HL-60 (cell line): ENCODE measurements at regions not wholly inside any gene's neighbourhood (a gene's known extent, or its start where the extent isn't known, plus 50 kb on each side); places are given as distances from the start of the nearest gene placed in this dataset.

Source experiments
- DNase-seq, 2 experiments: peaks; one replicate each; pipeline ENCODE4 v3.0.0-alpha.2; 2010 to 2020; ENCODE audit warnings: low read depth in 1 of 2, low spot score in 1 of 2
- H3K27ac ChIP-seq: fragments of 250-450 bp; sonication (Bioruptor Pico); replicated peaks from 2 replicates; pipeline ENCODE4 v1.5.1; 2020; ENCODE audit warnings: mild to moderate bottlenecking, moderate library complexity
- H3K27me3 ChIP-seq: fragments of 250-450 bp; sonication (Bioruptor Pico); 2 replicates; pipeline ENCODE4 v1.5.1; 2021; ENCODE audit warnings: mild to moderate bottlenecking, moderate library complexity; ENCODE audit not compliant: insufficient read depth, poor library complexity, severe bottlenecking
- H3K4me3 ChIP-seq: replicated peaks from 2 replicates; pipeline ENCODE4 v1.5.1; 2011; ENCODE audit warnings: mild to moderate bottlenecking, control low read depth, low read length; ENCODE audit not compliant: insufficient read depth
- GABPA ChIP-seq: IDR thresholded peaks from 2 replicates; pipeline ENCODE4 v1.6.1; 2012; ENCODE audit warnings: low read depth
- POLR2AphosphoS5 ChIP-seq: IDR thresholded peaks from 2 replicates; pipeline ENCODE4 v1.6.1; 2012; ENCODE audit warnings: low read depth
- SPI1 ChIP-seq: IDR thresholded peaks from 2 replicates; pipeline ENCODE4 v1.6.1; 2012; ENCODE audit warnings: low read depth, mild to moderate bottlenecking, borderline replicate concordance
- TF ChIP-seq, protein P1 (sequence below): IDR thresholded peaks from 2 replicates; pipeline ENCODE4 v1.6.1; 2012; ENCODE audit warnings: low read depth; ENCODE audit not compliant: insufficient replicate concordance
- TF ChIP-seq, protein P2 (sequence below): IDR thresholded peaks from one replicate; pipeline ENCODE4 v1.5.1; 2011; ENCODE audit warnings: low read length, control low read depth, inconsistent platforms; ENCODE audit not compliant: insufficient read depth

DNA sequence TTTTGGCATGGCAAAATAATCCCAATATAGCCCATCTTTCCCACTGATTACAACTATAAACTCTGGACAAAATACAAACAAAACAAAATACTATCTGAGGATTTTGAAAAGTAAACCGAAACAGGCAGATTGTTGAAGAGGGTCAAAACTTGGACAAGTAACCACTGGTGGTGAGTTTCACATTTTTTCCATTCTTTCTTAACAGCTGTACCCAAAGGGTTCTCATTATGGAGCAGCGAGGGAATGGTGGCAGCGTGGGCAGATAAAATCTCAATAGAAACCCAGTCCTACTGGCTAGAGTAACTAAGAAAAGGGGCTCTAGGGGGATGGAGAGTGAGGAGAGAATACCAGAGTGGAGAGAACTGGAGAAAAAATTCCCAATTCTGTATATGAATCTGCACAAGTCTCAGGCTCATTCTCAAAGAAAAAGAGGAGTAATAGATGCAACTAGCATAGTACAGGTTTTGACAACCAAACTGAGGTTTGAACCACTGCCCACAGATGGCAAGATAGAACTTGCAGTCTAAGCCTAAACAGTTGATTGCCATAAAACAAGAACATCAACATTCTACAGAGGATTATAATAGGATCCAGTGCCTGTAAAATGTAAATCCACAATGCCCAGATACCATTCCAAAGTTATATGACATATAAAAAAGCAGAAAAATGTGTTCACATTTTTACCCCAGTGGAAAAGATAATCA is 284.5 kb downstream of the KCNRG start:
- TF ChIP-seq POLR2AphosphoS5 (no peak), GABPA (no peak), SPI1 (no peak)
- TF ChIP-seq, protein P1, sequence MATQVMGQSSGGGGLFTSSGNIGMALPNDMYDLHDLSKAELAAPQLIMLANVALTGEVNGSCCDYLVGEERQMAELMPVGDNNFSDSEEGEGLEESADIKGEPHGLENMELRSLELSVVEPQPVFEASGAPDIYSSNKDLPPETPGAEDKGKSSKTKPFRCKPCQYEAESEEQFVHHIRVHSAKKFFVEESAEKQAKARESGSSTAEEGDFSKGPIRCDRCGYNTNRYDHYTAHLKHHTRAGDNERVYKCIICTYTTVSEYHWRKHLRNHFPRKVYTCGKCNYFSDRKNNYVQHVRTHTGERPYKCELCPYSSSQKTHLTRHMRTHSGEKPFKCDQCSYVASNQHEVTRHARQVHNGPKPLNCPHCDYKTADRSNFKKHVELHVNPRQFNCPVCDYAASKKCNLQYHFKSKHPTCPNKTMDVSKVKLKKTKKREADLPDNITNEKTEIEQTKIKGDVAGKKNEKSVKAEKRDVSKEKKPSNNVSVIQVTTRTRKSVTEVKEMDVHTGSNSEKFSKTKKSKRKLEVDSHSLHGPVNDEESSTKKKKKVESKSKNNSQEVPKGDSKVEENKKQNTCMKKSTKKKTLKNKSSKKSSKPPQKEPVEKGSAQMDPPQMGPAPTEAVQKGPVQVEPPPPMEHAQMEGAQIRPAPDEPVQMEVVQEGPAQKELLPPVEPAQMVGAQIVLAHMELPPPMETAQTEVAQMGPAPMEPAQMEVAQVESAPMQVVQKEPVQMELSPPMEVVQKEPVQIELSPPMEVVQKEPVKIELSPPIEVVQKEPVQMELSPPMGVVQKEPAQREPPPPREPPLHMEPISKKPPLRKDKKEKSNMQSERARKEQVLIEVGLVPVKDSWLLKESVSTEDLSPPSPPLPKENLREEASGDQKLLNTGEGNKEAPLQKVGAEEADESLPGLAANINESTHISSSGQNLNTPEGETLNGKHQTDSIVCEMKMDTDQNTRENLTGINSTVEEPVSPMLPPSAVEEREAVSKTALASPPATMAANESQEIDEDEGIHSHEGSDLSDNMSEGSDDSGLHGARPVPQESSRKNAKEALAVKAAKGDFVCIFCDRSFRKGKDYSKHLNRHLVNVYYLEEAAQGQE: no peak
- TF ChIP-seq, protein P2, sequence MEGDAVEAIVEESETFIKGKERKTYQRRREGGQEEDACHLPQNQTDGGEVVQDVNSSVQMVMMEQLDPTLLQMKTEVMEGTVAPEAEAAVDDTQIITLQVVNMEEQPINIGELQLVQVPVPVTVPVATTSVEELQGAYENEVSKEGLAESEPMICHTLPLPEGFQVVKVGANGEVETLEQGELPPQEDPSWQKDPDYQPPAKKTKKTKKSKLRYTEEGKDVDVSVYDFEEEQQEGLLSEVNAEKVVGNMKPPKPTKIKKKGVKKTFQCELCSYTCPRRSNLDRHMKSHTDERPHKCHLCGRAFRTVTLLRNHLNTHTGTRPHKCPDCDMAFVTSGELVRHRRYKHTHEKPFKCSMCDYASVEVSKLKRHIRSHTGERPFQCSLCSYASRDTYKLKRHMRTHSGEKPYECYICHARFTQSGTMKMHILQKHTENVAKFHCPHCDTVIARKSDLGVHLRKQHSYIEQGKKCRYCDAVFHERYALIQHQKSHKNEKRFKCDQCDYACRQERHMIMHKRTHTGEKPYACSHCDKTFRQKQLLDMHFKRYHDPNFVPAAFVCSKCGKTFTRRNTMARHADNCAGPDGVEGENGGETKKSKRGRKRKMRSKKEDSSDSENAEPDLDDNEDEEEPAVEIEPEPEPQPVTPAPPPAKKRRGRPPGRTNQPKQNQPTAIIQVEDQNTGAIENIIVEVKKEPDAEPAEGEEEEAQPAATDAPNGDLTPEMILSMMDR: no peak
- Histone ChIP-seq H3K27me3 (no peaks in the 10 kb centered on the region), H3K4me3 (no peak overlapping the region), H3K27ac (no peak overlapping the region)
- DNase-seq: no peak

DNA sequence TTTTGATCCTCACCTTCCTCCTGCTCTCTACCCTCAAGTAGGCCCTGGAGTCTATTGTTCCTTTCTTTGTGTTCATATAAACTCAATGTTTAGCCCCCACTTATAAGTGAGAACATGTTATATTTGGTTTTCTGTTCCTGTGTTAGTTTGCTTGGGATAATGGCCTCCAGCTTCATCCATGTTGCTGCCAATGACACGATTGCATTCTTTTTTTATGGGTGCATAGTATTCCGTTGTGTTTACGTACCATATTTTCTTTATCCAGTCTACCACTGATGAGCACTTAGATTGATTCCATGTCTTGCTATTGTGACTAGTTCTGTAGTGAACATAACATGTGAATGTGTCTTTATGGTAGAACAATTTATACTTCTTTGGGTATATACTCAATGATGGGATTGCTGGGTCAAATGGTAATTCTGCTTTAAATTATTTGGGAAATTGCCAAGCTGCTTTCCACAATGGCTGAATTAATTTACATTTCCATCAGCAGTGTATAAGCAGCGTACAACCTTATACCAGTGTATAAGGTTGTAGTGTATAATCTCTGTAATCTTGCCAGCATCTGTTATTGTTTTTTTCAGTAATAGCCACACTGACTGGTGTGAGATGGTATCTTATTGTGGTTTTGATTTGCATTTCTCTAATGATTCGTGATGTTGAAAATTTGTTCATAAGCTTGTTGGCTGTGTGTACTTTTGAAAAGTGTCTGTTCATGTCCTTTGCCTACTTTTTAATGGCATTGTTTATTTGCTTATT is 288.9 kb downstream of the KCNRG start:
- DNase-seq: no peak
- no peak overlapping the region for H3K4me3 ChIP-seq
- TF ChIP-seq SPI1 (no peak), POLR2AphosphoS5 (no peak), GABPA (no peak)
- TF ChIP-seq, protein P1: no peak
- TF ChIP-seq, protein P2: no peak
- no peaks in the 10 kb centered on the region for H3K27me3 ChIP-seq
- no peak overlapping the region for H3K27ac ChIP-seq

DNA sequence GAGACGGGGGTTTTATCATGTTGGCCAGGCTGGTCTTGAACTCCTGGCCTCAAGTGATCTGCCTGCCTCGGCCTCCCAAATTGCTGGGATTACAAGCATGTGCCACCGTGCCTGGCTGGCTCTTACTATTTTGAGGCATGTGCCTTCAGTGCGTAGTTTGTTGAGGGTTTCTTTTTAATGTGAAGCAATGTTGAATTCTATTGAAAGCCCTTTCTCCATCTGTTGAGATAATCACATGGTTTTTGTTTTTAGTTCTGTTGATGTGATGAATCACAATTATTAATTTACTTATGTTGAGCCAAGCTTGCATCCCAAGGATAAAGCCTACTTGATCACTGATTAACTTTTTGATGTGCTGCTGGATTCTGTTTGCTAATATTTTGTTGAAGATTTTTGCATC is 290.9 kb downstream of the KCNRG start:
- H3K27me3 ChIP-seq: no peaks in the 10 kb centered on the region

More for the DNA sequence above, 290.9 kb downstream of the KCNRG start:
- no peak overlapping the region for H3K27ac ChIP-seq
- H3K4me3 ChIP-seq: no peak overlapping the region
- no peak for DNase-seq
- TF ChIP-seq SPI1 (no peak), POLR2AphosphoS5 (no peak), GABPA (no peak)
- TF ChIP-seq, protein P2: no peak
- TF ChIP-seq, protein P1: no peak
